ENCODE measurements at regions not wholly inside any gene's neighbourhood (a gene's known extent, or its start where the extent isn't known, plus 50 kb on each side); places are given as distances from the start of the nearest gene placed in this dataset.

- no peak for DNase-seq
Measured at GRCh38 chr19:29324291-29324680, 111.3 kb upstream of the UQCRFS1 start.

DNA sequence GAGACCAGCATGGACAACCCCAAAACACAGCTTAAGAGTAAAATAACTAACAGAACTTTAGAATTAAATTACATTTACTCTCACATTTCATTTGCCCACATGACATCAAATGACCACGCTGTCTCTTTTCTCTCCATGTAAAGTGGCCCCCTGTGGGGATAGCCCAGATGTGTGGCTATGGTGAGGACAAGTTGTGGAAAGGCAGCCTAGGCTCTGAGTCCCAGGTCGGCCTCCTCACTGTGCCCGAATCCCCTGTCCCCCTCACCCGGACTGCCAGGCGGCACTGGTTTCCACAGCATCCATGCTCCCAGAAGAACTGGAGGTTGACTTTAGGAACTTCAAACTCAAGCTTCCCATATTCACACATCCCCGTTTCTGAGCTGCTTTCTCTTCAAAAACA lies 111.8 kb upstream of the UQCRFS1 start:
- DNase-seq, result no peak

DNA sequence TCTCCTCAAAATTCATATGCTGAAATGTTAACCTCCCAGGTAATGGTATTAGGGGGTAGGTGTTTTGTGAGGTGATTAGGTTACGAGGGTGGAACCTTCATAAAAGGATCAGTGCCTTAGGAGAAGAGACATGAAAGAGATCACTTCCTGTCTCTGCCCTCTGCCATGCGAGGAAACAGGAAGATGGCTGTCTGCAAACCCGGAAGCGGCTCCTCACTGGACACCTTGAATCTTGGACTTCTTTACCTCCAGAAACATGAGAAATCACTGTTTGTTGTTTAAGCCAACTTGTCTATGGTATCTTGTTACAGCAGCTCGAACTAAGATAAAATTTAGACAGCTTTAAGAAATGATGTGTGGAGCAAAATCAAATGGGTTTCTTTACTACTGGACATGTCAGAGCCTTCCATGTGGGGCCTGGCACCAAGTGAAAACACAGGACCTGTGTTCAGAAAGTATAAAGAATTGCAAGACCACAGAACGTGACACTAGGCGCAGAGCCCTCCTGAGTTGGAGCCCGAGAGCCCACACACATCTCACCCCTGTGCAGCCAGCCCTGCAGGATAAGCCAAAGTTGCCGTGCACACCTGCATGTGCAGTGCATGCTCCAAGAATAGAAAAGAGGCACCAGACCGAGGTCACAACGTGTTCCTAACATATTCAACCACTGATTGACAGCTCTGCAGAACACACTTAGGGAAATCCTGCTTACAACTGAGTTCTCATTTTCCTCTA lies 112.5 kb upstream of the UQCRFS1 start:
- peak; percentile 16 for DNase-seq

GRCh38 chr19:29326351-29326750 lies 113.4 kb upstream of the UQCRFS1 start:
- no peak for DNase-seq

DNA sequence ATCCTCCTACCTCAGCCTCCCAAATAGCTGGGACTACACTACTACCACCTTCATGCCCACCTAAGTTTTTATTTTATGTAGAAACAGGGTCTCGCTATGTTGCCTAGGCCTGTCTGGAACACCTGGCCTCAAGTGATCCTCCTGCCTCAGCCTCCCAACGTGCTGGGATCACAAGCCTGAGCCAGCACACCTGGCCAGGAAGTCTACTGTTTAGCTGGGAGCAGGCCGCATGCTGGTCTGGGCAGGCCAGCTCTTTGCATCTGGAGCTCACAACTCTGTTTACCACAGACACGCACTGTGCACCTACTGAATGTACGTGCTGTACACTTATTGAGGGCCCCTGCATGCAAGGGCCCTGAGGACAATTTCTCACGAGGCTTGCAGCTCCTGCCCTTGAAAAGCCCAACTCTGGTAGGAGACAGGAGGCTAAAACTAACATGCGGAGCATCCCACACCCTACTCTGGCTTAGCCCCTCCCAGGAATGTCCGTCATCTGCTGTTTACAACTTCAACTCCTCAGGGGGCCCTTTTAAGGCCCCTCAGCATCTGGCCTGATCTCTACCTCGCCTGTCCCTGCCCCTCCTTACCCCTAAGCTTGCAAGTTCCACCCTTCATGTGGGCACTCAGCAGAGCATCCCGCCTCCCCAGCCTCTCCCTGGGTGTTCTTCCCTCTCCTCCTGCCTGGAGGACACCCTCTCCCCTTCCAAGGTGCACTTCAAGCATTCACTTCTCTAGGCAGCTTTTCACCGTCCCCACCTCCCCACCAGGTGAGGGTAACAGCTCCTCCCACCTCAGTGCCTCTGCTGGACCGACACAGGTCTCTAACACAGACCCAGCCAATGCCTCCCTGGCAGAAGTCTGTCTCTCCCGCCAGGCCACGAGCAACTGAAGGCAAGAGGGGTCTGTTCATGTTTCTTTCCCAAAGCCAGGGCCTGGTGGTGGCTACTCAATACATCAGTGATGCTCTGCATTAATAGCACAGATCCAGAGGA lies 114.2 kb upstream of the UQCRFS1 start:
- DNase-seq, result peak; percentile 94

GRCh38 chr19:29328586-29328985 lies 115.6 kb upstream of the UQCRFS1 start:
- no peak for DNase-seq

GRCh38 chr19:29329460-29330134 lies 116.6 kb upstream of the UQCRFS1 start:
- DNase-seq, result no peak

DNA sequence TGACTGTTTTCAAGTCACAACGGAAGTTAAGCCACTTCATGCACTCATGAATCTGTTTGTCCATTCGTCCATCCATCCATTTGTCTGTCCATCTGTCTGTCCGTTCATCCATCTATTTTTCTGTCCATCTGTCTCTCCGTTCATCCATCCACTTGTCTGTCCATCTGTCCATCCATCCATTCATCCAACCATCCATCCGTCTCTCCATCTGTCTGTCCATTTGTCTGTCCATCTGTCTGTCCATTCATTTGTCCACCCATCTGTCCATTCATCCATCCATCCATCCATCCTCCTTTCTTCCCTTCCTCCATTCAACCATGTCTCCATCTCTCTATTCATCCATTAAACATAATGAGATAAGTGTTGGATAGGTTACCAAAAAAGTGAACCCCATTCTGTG lies 123.5 kb upstream of the UQCRFS1 start:
- no peak for DNase-seq

GRCh38 chr19:29337029-29337428 lies 124.1 kb upstream of the UQCRFS1 start:
- DNase-seq, result no peak

DNA sequence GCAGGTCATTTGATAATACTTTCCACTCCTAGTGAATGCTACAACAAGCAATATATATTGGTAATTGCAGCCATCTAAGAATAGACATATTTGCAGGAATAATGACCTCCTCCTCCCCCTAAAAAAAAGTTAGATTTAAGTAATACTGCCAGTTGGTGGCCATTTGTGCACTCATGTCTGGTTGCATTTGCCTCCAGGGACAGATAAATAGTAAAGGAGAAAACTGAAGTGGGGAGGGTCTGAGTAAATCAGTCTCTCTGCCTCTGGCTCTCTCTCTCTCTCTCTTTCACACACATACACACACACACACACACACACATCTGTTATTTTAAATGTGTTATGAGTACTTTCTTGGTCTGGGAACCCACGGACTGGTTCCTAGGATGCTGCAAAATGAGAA lies 125.5 kb upstream of the UQCRFS1 start:
- DNase-seq, result peak; percentile 68

DNA sequence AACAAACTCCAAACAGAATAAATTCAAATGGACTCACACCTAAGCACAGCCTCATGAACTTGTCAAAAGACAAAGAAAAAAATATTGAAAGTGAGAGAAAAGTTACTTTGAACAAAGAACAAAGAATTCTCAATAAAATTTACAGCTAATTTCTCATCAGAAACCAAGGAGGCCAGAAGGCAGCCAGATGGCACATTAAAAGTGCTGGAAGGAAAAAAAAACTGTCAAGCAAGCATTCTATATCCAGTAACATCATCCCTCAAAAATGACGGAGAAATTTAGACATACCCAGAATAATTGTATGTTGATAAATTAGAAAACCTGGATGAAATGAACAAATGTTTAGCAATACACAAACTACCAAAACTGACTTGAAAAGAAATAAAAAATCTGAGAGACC lies 129.8 kb upstream of the UQCRFS1 start:
- peak; percentile 39 for DNase-seq

GRCh38 chr19:29364224-29364726 lies 151.3 kb upstream of the UQCRFS1 start:
- no peak for DNase-seq

GRCh38 chr19:29364999-29365398 lies 152.0 kb upstream of the UQCRFS1 start:
- DNase-seq, result no peak

- DNase-seq, result no peak
Measured at GRCh38 chr19:29365836-29366417, 153.0 kb upstream of the UQCRFS1 start.

GRCh38 chr19:29366757-29367156 lies 153.8 kb upstream of the UQCRFS1 start:
- no peak for DNase-seq

DNA sequence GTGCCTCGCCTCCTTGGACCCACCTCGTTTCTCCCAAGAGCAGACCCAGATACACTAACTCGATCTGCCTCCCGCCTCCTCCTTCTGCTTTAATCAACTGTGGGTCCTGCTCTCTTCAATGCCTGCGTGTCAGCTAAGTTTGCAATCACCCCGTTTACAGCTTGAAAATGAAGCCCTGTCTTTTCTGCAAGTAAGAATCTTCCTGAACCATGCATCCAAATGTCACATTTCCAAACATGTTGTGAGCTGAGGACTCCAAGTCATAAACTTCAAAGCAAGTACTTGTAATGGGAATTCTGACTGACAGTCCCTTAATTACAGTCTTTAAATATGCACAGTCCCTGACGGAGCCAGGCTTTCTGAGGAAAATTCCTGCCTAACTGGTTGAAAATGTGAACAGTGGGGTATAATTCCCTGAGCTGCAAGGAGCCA lies 154.9 kb upstream of the UQCRFS1 start:
- DNase-seq, result no peak

GRCh38 chr19:29370276-29370675 lies 155.5 kb upstream of the VSTM2B start:
- DNase-seq, result no peak

DNA sequence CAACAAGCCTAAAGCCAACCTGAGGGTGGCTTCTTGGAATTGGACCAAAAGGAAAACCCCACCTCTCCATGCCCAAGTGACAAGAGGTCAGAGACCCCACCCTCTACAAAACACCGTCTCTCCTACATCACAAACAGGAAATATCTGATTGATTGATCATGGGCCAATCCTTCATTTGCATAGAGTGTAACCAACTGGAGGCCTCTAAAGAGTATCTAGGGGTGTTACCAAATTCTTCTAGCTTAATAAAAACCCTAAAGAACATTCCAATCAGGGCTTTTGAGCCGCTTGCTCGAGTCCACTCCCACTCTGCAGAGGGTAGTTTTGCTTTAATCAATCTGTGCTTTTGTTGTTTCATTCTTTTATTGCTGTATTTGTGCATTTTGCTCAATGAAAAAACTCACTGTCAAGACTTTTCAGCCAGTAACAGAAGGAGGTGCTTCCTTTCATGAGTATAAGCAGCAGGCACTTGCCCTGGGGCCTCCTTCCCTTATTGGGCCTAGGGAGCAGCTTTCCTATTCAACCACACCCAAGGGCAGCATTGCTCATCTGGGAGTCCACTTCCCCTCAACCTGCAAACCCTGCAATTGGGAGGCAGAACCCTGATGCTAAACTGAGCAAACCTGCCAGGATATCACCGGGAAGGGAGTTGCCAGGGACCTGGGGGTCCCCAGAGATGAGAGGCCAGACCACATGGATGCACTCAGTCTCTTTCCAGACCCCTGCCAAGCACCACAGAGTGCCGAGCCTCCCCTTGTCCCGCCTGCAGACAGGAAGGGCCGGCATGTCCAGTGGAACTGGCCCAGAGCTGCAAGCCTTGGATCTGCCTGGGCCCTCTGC lies 154.3 kb upstream of the VSTM2B start:
- no peak for DNase-seq

DNA sequence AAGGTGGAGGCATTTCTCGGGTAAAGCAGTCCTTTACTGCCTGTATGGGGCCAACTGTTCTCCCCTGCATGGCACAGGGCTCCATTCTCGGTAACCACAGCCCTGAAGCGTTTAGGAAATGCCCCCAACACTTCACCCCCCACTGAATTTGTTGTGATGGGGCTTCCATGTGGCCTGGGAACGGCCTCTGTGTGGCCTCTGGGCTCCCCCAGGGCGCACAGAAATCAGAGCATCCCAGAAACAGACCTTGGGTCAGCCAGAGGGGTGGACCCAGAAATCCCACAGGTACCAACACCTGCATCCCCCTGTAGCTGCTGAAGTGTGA lies 153.7 kb upstream of the VSTM2B start:
- no peak for DNase-seq

DNA sequence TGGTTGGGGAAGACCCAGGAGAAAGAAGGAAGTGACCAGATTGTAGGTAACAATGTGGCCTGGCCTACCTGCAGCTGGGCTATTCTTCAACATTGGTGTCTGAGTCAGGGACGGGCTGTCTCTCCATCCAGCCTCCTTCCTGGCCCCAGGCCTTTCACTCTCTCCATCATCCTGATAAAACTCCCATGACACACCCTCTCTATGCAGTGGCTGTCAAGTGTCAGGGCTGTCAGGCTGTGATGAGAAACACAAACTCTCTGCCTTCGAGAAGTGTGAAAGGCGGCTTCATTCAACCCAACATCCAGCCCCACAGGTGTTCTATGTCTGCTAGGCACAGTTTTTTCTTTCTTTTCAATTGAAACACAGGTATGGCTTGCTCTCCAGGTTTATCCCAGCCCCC lies 153.3 kb upstream of the VSTM2B start:
- DNase-seq, result no peak

DNA sequence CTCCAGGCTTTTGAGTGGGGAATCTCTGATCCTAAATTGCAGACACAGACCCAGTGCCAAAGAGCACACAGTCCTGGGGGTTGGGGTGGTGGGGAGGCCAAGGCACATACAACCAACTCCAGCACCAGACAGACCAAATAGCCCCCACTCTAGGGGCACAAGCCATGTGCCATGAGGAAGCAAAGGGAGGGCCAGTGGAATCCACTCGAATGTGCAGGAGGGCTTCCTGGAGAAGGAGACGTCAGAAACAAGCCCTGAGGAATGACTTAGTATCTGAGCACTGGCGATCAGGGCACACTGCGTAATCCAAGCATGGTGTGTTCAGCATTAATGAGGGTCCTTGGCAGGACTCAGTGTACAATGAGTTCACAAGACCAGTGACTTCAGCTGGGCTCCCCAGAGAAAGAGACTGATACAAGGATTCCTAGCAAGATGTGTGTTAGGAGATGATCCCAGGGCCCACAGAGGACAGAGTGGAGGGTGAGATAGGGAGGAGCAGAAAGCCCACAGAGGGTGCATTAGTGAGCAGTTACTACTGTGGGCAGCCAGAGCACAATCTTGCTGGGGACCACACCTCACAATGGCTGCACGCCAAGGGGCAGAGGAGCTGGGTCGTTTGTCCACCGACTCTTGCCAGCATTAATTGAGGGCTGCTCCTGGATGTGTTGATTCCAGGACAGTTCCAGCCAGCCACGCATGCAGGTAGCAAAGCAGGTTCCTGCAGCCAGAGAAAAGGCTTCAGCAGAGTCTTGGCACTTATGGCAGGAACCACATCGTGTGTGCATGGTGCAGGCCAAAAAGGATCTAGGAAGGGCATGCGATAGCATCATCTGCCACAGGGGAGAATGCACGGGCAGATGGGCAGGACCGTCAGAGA lies 152.6 kb upstream of the VSTM2B start:
- DNase-seq, result peak; percentile 6
